HEK293 (cell line): ENCODE measurements at regions not wholly inside any gene's neighbourhood (a gene's known extent, or its start where the extent isn't known, plus 50 kb on each side); places are given as distances from the start of the nearest gene placed in this dataset.

Experiments used
- FEZF1 ChIP-seq: fragments of 450-650 bp; formaldehyde crosslinking; IDR thresholded peaks from 2 replicates; pipeline ENCODE4 v1.5.1; 2016; ENCODE audit warnings: missing biosample characterization, missing genetic modification characterization
- KLF16 ChIP-seq: fragments of 450-650 bp; formaldehyde crosslinking; IDR thresholded peaks from 2 replicates; pipeline ENCODE4 v1.5.1; 2017; ENCODE audit warnings: missing biosample characterization, missing genetic modification characterization
- MEIS1 ChIP-seq: sonication (generic); formaldehyde crosslinking; IDR thresholded peaks from 2 replicates; pipeline ENCODE4 v1.8.1; 2022; ENCODE audit warnings: missing genetic modification reagents, mild to moderate bottlenecking, borderline replicate concordance
- ZIC2 ChIP-seq: fragments of 450-650 bp; formaldehyde crosslinking; IDR thresholded peaks from 2 replicates; pipeline ENCODE4 v1.5.1; 2016; ENCODE audit warnings: missing biosample characterization, missing genetic modification characterization
- ZNF184 ChIP-seq: fragments of 450-650 bp; IDR thresholded peaks from 2 replicates; pipeline ENCODE4 v1.5.1; 2018; ENCODE audit warnings: missing biosample characterization, mild to moderate bottlenecking, missing genetic modification characterization
- ZNF311 ChIP-seq: fragments of 450-650 bp; formaldehyde crosslinking; IDR thresholded peaks from 2 replicates; pipeline ENCODE4 v1.5.1; 2017; ENCODE audit warnings: missing biosample characterization, missing genetic modification characterization, borderline replicate concordance
- ZNF785 ChIP-seq: fragments of 450-650 bp; formaldehyde crosslinking; IDR thresholded peaks from 2 replicates; pipeline ENCODE4 v1.5.1; 2016; ENCODE audit warnings: missing biosample characterization, missing genetic modification characterization
- TF ChIP-seq, protein P1 (sequence below): fragments of 450-650 bp; formaldehyde crosslinking; IDR thresholded peaks from 2 replicates; pipeline ENCODE4 v1.5.1; 2016; ENCODE audit warnings: missing biosample characterization, missing genetic modification characterization
- TF ChIP-seq, protein P2 (sequence below): fragments of 450-650 bp; formaldehyde crosslinking; IDR thresholded peaks from 2 replicates; pipeline ENCODE4 v1.5.0; 2017; ENCODE audit warnings: missing biosample characterization, missing genetic modification characterization, borderline replicate concordance
- TF ChIP-seq, protein P3 (sequence below): fragments of 450-650 bp; formaldehyde crosslinking; IDR thresholded peaks from 2 replicates; pipeline ENCODE4 v1.5.1; 2017; ENCODE audit warnings: missing biosample characterization, missing genetic modification characterization
- TF ChIP-seq, protein P4 (sequence below): fragments of 450-650 bp; formaldehyde crosslinking; IDR thresholded peaks from 2 replicates; pipeline ENCODE4 v1.5.1; 2016; ENCODE audit warnings: missing biosample characterization, missing genetic modification characterization
- TF ChIP-seq, protein P5 (sequence below): fragments of 450-650 bp; formaldehyde crosslinking; IDR thresholded peaks from 2 replicates; pipeline ENCODE4 v1.5.1; 2016; ENCODE audit warnings: missing biosample characterization, missing genetic modification characterization, low read depth
- TF ChIP-seq, protein P6 (sequence below): fragments of 450-650 bp; formaldehyde crosslinking; IDR thresholded peaks from 2 replicates; pipeline ENCODE4 v1.5.1; 2016; ENCODE audit warnings: missing biosample characterization, missing genetic modification characterization

DNA sequence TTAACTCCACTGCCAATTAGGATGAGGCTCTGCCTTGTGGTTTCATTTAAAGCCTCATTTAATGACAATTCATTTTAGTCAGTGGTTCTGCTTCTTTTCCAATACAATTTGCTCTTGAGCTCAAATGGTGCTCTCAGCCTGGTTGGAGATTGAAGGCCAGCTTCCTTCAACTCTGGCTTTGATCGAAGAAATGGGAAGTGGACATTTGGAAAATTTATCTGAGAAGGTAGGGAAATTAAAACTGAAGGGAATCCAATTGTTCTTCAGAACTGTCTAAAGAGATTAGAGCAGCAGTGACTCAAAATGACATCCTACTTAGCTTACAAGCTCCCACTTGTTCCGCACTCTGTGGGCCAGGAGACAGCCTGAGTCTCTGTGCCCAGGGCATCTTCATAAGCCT lies 206.8 kb downstream of the SMARCA1 start:
- TF ChIP-seq, protein P1, sequence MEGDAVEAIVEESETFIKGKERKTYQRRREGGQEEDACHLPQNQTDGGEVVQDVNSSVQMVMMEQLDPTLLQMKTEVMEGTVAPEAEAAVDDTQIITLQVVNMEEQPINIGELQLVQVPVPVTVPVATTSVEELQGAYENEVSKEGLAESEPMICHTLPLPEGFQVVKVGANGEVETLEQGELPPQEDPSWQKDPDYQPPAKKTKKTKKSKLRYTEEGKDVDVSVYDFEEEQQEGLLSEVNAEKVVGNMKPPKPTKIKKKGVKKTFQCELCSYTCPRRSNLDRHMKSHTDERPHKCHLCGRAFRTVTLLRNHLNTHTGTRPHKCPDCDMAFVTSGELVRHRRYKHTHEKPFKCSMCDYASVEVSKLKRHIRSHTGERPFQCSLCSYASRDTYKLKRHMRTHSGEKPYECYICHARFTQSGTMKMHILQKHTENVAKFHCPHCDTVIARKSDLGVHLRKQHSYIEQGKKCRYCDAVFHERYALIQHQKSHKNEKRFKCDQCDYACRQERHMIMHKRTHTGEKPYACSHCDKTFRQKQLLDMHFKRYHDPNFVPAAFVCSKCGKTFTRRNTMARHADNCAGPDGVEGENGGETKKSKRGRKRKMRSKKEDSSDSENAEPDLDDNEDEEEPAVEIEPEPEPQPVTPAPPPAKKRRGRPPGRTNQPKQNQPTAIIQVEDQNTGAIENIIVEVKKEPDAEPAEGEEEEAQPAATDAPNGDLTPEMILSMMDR (tag by site-specific recombination) = no peak
- TF ChIP-seq ZNF184 = no peak
- TF ChIP-seq KLF16 = no peak
- TF ChIP-seq, protein P2, sequence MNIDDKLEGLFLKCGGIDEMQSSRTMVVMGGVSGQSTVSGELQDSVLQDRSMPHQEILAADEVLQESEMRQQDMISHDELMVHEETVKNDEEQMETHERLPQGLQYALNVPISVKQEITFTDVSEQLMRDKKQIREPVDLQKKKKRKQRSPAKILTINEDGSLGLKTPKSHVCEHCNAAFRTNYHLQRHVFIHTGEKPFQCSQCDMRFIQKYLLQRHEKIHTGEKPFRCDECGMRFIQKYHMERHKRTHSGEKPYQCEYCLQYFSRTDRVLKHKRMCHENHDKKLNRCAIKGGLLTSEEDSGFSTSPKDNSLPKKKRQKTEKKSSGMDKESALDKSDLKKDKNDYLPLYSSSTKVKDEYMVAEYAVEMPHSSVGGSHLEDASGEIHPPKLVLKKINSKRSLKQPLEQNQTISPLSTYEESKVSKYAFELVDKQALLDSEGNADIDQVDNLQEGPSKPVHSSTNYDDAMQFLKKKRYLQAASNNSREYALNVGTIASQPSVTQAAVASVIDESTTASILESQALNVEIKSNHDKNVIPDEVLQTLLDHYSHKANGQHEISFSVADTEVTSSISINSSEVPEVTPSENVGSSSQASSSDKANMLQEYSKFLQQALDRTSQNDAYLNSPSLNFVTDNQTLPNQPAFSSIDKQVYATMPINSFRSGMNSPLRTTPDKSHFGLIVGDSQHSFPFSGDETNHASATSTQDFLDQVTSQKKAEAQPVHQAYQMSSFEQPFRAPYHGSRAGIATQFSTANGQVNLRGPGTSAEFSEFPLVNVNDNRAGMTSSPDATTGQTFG (tag by site-specific recombination) = no peak
- TF ChIP-seq, protein P3, sequence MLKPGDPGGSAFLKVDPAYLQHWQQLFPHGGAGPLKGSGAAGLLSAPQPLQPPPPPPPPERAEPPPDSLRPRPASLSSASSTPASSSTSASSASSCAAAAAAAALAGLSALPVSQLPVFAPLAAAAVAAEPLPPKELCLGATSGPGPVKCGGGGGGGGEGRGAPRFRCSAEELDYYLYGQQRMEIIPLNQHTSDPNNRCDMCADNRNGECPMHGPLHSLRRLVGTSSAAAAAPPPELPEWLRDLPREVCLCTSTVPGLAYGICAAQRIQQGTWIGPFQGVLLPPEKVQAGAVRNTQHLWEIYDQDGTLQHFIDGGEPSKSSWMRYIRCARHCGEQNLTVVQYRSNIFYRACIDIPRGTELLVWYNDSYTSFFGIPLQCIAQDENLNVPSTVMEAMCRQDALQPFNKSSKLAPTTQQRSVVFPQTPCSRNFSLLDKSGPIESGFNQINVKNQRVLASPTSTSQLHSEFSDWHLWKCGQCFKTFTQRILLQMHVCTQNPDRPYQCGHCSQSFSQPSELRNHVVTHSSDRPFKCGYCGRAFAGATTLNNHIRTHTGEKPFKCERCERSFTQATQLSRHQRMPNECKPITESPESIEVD (tag by site-specific recombination) = no peak
- TF ChIP-seq ZNF311 = no peak
- TF ChIP-seq ZNF785 (tag by site-specific recombination) = no peak
- TF ChIP-seq, protein P4, sequence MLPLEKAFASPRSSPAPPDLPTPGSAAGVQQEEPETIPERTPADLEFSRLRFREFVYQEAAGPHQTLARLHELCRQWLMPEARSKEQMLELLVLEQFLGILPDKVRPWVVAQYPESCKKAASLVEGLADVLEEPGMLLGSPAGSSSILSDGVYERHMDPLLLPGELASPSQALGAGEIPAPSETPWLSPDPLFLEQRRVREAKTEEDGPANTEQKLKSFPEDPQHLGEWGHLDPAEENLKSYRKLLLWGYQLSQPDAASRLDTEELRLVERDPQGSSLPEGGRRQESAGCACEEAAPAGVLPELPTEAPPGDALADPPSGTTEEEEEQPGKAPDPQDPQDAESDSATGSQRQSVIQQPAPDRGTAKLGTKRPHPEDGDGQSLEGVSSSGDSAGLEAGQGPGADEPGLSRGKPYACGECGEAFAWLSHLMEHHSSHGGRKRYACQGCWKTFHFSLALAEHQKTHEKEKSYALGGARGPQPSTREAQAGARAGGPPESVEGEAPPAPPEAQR (tag by site-specific recombination) = no peak
- no peak for TF ChIP-seq ZIC2 (tag by site-specific recombination)
- TF ChIP-seq MEIS1 (CRISPR knock-in tag) = no peak
- TF ChIP-seq, protein P5, sequence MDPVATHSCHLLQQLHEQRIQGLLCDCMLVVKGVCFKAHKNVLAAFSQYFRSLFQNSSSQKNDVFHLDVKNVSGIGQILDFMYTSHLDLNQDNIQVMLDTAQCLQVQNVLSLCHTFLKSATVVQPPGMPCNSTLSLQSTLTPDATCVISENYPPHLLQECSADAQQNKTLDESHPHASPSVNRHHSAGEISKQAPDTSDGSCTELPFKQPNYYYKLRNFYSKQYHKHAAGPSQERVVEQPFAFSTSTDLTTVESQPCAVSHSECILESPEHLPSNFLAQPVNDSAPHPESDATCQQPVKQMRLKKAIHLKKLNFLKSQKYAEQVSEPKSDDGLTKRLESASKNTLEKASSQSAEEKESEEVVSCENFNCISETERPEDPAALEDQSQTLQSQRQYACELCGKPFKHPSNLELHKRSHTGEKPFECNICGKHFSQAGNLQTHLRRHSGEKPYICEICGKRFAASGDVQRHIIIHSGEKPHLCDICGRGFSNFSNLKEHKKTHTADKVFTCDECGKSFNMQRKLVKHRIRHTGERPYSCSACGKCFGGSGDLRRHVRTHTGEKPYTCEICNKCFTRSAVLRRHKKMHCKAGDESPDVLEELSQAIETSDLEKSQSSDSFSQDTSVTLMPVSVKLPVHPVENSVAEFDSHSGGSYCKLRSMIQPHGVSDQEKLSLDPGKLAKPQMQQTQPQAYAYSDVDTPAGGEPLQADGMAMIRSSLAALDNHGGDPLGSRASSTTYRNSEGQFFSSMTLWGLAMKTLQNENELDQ (tag by site-specific recombination) = no peak
- TF ChIP-seq, protein P6, sequence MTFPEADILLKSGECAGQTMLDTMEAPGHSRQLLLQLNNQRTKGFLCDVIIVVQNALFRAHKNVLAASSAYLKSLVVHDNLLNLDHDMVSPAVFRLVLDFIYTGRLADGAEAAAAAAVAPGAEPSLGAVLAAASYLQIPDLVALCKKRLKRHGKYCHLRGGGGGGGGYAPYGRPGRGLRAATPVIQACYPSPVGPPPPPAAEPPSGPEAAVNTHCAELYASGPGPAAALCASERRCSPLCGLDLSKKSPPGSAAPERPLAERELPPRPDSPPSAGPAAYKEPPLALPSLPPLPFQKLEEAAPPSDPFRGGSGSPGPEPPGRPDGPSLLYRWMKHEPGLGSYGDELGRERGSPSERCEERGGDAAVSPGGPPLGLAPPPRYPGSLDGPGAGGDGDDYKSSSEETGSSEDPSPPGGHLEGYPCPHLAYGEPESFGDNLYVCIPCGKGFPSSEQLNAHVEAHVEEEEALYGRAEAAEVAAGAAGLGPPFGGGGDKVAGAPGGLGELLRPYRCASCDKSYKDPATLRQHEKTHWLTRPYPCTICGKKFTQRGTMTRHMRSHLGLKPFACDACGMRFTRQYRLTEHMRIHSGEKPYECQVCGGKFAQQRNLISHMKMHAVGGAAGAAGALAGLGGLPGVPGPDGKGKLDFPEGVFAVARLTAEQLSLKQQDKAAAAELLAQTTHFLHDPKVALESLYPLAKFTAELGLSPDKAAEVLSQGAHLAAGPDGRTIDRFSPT (tag by site-specific recombination) = no peak
- no peak for TF ChIP-seq FEZF1 (tag by site-specific recombination)
